HL-60 (cell line): ENCODE measurements at regions not wholly inside any gene's neighbourhood (a gene's known extent, or its start where the extent isn't known, plus 50 kb on each side); places are given as distances from the start of the nearest gene placed in this dataset.

Experiments
- DNase-seq, 2 experiments: peaks; one replicate each; pipeline ENCODE4 v3.0.0-alpha.2; 2010 to 2020; ENCODE audit warnings: low read depth in 1 of 2, low spot score in 1 of 2
- H3K27ac ChIP-seq: fragments of 250-450 bp; sonication (Bioruptor Pico); replicated peaks from 2 replicates; pipeline ENCODE4 v1.5.1; 2020; ENCODE audit warnings: mild to moderate bottlenecking, moderate library complexity
- H3K27me3 ChIP-seq: fragments of 250-450 bp; sonication (Bioruptor Pico); 2 replicates; pipeline ENCODE4 v1.5.1; 2021; ENCODE audit warnings: mild to moderate bottlenecking, moderate library complexity; ENCODE audit not compliant: insufficient read depth, poor library complexity, severe bottlenecking
- H3K4me3 ChIP-seq: replicated peaks from 2 replicates; pipeline ENCODE4 v1.5.1; 2011; ENCODE audit warnings: mild to moderate bottlenecking, control low read depth, low read length; ENCODE audit not compliant: insufficient read depth
- GABPA ChIP-seq: IDR thresholded peaks from 2 replicates; pipeline ENCODE4 v1.6.1; 2012; ENCODE audit warnings: low read depth
- POLR2AphosphoS5 ChIP-seq: IDR thresholded peaks from 2 replicates; pipeline ENCODE4 v1.6.1; 2012; ENCODE audit warnings: low read depth
- SPI1 ChIP-seq: IDR thresholded peaks from 2 replicates; pipeline ENCODE4 v1.6.1; 2012; ENCODE audit warnings: low read depth, mild to moderate bottlenecking, borderline replicate concordance
- TF ChIP-seq, protein P1 (sequence below): IDR thresholded peaks from one replicate; pipeline ENCODE4 v1.5.1; 2011; ENCODE audit warnings: low read length, control low read depth, inconsistent platforms; ENCODE audit not compliant: insufficient read depth
- TF ChIP-seq, protein P2 (sequence below): IDR thresholded peaks from 2 replicates; pipeline ENCODE4 v1.6.1; 2012; ENCODE audit warnings: low read depth; ENCODE audit not compliant: insufficient replicate concordance

DNA sequence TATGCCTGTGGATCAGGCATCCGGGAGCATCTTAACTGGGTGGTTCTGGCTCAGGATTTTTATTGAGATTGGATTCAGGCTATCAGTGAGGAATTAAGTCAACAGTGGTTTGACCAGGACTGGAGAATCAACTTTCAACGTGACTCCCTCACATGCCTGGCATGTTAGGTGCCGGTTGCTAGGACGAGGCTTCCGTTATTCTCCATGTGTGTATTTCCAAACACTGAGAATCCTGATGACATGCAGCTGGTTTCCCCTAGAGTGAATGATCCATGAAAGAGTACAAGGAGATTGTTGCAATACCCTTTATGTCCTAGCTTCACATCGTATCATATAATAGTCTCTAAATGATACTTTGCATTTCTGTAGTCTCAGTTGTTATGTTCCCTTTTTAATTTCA, 529.2 kb downstream of the ANXA1 start:
- no peak overlapping the region for H3K27ac ChIP-seq
- no peaks in the 10 kb centered on the region for H3K27me3 ChIP-seq
- DNase-seq, result no peak
- TF ChIP-seq POLR2AphosphoS5, result no peak
- TF ChIP-seq, protein P1, sequence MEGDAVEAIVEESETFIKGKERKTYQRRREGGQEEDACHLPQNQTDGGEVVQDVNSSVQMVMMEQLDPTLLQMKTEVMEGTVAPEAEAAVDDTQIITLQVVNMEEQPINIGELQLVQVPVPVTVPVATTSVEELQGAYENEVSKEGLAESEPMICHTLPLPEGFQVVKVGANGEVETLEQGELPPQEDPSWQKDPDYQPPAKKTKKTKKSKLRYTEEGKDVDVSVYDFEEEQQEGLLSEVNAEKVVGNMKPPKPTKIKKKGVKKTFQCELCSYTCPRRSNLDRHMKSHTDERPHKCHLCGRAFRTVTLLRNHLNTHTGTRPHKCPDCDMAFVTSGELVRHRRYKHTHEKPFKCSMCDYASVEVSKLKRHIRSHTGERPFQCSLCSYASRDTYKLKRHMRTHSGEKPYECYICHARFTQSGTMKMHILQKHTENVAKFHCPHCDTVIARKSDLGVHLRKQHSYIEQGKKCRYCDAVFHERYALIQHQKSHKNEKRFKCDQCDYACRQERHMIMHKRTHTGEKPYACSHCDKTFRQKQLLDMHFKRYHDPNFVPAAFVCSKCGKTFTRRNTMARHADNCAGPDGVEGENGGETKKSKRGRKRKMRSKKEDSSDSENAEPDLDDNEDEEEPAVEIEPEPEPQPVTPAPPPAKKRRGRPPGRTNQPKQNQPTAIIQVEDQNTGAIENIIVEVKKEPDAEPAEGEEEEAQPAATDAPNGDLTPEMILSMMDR, result no peak
- no peak for TF ChIP-seq GABPA
- TF ChIP-seq, protein P2, sequence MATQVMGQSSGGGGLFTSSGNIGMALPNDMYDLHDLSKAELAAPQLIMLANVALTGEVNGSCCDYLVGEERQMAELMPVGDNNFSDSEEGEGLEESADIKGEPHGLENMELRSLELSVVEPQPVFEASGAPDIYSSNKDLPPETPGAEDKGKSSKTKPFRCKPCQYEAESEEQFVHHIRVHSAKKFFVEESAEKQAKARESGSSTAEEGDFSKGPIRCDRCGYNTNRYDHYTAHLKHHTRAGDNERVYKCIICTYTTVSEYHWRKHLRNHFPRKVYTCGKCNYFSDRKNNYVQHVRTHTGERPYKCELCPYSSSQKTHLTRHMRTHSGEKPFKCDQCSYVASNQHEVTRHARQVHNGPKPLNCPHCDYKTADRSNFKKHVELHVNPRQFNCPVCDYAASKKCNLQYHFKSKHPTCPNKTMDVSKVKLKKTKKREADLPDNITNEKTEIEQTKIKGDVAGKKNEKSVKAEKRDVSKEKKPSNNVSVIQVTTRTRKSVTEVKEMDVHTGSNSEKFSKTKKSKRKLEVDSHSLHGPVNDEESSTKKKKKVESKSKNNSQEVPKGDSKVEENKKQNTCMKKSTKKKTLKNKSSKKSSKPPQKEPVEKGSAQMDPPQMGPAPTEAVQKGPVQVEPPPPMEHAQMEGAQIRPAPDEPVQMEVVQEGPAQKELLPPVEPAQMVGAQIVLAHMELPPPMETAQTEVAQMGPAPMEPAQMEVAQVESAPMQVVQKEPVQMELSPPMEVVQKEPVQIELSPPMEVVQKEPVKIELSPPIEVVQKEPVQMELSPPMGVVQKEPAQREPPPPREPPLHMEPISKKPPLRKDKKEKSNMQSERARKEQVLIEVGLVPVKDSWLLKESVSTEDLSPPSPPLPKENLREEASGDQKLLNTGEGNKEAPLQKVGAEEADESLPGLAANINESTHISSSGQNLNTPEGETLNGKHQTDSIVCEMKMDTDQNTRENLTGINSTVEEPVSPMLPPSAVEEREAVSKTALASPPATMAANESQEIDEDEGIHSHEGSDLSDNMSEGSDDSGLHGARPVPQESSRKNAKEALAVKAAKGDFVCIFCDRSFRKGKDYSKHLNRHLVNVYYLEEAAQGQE, result no peak
- TF ChIP-seq SPI1, result no peak
- no peak overlapping the region for H3K4me3 ChIP-seq

- no peak overlapping the region for H3K4me3 ChIP-seq
- no peak for TF ChIP-seq GABPA
- no peak for TF ChIP-seq SPI1
- TF ChIP-seq POLR2AphosphoS5, result no peak
- TF ChIP-seq, protein P2, result no peak
- TF ChIP-seq, protein P1, result no peak
- no peak for DNase-seq
- H3K27me3 ChIP-seq, result no peaks in the 10 kb centered on the region
- no peak overlapping the region for H3K27ac ChIP-seq
Observed at GRCh38 chr9:73682789-73683188, 531.1 kb downstream of the ANXA1 start.

- Histone ChIP-seq H3K4me3 (no peak overlapping the region), H3K27me3 (no peaks in the 10 kb centered on the region), H3K27ac (no peak overlapping the region)
- TF ChIP-seq, protein P1, result peak; percentile 27
- TF ChIP-seq, protein P2, result no peak
- no peak for DNase-seq
Observed at GRCh38 chr9:73683862-73684591, 532.4 kb downstream of the ANXA1 start.
